HG03175 (cell line): ENCODE measurements at regions not wholly inside any gene's neighbourhood (a gene's known extent, or its start where the extent isn't known, plus 50 kb on each side); places are given as distances from the start of the nearest gene placed in this dataset.
"Not testable (repeated sequence)": the region's sequence is repeated elsewhere in the genome, so short reads cannot be mapped to it uniquely, and the experiment has no call there.

Source experiments
- ATAC-seq: cut with Tn5 transposase; IDR thresholded peaks from one replicate; pipeline ENCODE4 v1.9.1; 2021; ENCODE audit warnings: mild to moderate bottlenecking, moderate library complexity; ENCODE audit not compliant: unreplicated experiment

- no peak for ATAC-seq
Measured at GRCh38 chr10:84007482-84007881, 131.8 kb upstream of the GHITM start.

- peak; percentile 52 for ATAC-seq
Measured at GRCh38 chr10:84008878-84009277, 130.4 kb upstream of the GHITM start.

GRCh38 chr10:84012431-84012830 is 126.9 kb upstream of the GHITM start:
- ATAC-seq, result no peak

- ATAC-seq, result peak; percentile 98
Measured at GRCh38 chr10:84012831-84013458, 126.4 kb upstream of the GHITM start.

GRCh38 chr10:84015877-84016595 is 123.3 kb upstream of the GHITM start:
- no peak for ATAC-seq

GRCh38 chr10:84018826-84019225 is 120.5 kb upstream of the GHITM start:
- ATAC-seq, result no peak

- not testable (repeated sequence) for ATAC-seq
Measured at GRCh38 chr10:84019854-84020458, 119.4 kb upstream of the GHITM start.

GRCh38 chr10:84026821-84027257 is 112.5 kb upstream of the GHITM start:
- ATAC-seq, result no peak

GRCh38 chr10:84029840-84030239 is 109.5 kb upstream of the GHITM start:
- no peak for ATAC-seq

GRCh38 chr10:84038035-84038434 is 101.3 kb upstream of the GHITM start:
- ATAC-seq, result no peak

- ATAC-seq, result no peak
Measured at GRCh38 chr10:84039957-84040356, 99.4 kb upstream of the GHITM start.

GRCh38 chr10:84047258-84048010 is 91.9 kb upstream of the GHITM start:
- no peak for ATAC-seq

- ATAC-seq, result no peak
Measured at GRCh38 chr10:84049645-84050011, 89.7 kb upstream of the GHITM start.

- ATAC-seq, result no peak
Measured at GRCh38 chr10:84053626-84054025, 85.7 kb upstream of the GHITM start.

GRCh38 chr10:84054743-84055142 is 84.6 kb upstream of the GHITM start:
- ATAC-seq, result no peak

- ATAC-seq, result no peak
Measured at GRCh38 chr10:84059526-84059925, 79.8 kb upstream of the GHITM start.

GRCh38 chr10:84063440-84063839 is 75.9 kb upstream of the GHITM start:
- no peak for ATAC-seq

- no peak for ATAC-seq
Measured at GRCh38 chr10:84065804-84066601, 73.3 kb upstream of the GHITM start.

- no peak for ATAC-seq
Measured at GRCh38 chr10:84074521-84074920, 64.8 kb upstream of the GHITM start.

- ATAC-seq, result no peak
Measured at GRCh38 chr10:84075226-84076046, 63.9 kb upstream of the GHITM start.
